ENCODE measurements at regions not wholly inside any gene's neighbourhood (a gene's known extent, or its start where the extent isn't known, plus 50 kb on each side); places are given as distances from the start of the nearest gene placed in this dataset.

DNA sequence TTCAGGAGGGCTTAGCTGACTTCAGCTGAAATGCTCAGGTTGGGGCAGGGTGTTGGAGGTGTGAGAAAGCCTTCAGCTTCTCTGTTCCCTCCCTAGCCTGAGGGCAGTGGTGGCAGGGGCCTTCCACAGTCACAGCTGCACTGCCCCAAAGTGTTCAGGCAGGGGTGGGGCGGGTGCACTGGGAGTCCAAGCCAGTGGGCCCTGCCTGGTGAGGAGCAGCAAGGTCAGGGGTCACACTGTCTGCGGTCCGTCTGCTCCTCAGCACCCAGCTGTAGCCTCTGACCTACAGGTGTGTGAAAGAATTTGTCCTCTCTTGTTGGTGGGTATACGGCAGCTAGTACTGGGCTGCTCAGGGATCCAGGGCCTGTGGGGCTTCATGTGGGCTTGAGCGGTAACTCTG is 490.4 kb upstream of the NCAM2 start:
- in situ Hi-C loops (cut with MboI; ENCODE audit: low sequenced_read_pairs, unreplicated experiment) = no loop called here
- no peak for DNase-seq (ENCODE audit: low spot score)
- TF ChIP-seq, protein P1, sequence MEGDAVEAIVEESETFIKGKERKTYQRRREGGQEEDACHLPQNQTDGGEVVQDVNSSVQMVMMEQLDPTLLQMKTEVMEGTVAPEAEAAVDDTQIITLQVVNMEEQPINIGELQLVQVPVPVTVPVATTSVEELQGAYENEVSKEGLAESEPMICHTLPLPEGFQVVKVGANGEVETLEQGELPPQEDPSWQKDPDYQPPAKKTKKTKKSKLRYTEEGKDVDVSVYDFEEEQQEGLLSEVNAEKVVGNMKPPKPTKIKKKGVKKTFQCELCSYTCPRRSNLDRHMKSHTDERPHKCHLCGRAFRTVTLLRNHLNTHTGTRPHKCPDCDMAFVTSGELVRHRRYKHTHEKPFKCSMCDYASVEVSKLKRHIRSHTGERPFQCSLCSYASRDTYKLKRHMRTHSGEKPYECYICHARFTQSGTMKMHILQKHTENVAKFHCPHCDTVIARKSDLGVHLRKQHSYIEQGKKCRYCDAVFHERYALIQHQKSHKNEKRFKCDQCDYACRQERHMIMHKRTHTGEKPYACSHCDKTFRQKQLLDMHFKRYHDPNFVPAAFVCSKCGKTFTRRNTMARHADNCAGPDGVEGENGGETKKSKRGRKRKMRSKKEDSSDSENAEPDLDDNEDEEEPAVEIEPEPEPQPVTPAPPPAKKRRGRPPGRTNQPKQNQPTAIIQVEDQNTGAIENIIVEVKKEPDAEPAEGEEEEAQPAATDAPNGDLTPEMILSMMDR (IDR thresholded peaks at IDR 0.05; ENCODE audit: borderline replicate concordance, control extremely low read depth, extremely low read depth, insufficient read depth, missing control alignments) = no peak

DNA sequence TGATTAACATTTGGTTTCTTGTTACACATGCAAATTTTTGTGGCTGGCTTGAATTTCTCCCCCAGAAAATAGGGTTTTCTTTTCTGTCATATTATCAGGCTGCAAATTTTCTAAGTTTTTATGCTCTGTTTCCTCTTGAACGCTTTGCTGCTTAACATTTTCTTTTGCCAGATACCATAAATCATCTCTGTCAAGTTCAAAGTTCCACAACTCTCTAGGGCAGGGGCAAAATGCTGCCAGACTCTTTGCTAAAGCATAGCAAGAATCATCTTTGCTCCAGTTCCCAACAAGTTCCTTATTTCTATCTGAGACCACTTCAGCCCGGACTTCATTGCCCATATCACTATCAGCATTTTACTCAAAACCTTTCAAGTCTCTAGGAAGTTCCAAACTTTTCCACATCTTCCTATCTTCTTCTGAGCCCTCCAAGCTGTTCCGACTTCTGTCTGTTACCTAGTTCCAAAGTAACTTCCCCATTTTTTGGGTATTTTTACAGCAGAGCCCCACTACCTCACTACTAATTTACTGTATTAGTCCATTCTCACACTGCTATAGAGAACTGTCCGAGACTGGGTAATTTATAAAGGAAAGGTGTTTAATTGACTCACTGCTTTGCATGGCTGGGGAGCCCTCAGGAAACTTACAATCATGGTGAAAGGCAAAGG is 486.9 kb upstream of the NCAM2 start:
- no peak for DNase-seq (ENCODE audit: low spot score)
- TF ChIP-seq, protein P1 (IDR thresholded peaks at IDR 0.05; ENCODE audit: borderline replicate concordance, control extremely low read depth, extremely low read depth, insufficient read depth, missing control alignments) = no peak
- in situ Hi-C loops (cut with MboI; ENCODE audit: low sequenced_read_pairs, unreplicated experiment) = no loop called here

DNA sequence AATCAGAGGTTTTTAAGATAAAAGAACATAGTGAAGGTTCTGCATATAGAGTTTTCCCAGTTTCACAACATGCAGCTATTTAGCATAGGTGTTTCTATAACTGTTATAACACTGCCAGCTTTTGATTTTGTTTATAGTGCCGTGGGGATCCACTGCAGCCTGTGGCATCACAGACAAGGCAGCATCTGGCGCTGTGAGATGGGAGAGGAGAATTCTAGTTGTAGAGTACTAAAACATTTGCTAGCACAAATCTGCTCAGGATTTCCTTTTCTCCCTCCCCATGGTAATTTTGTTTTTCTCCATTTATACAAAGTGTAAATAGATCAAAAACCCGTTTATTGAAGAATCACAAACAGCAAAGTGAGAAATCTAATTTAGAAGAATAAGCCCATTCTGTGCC is 482.8 kb upstream of the NCAM2 start:
- in situ Hi-C loops (cut with MboI; ENCODE audit: low sequenced_read_pairs, unreplicated experiment) = no loop called here
- no peak for DNase-seq (ENCODE audit: low spot score)

DNA sequence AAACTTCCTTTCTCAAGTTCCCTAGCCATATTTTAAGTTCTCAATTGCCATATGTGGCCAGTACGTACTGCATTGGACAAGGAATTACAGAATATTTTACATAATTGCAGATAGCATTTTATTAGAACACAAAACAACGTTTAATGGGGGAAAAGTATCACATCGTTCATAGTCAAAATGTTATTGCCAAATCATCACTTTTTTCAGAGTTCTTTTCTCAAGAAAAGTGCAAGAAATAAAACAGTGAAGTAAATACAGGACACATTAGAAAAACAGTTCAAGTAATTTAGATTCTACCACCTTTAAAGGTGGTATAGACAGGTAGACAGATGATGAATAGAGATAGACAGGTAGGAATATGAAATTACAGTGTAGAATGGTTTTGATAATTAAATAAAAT is 479.1 kb upstream of the NCAM2 start:
- TF ChIP-seq, protein P1 (IDR thresholded peaks at IDR 0.05; ENCODE audit: borderline replicate concordance, control extremely low read depth, extremely low read depth, insufficient read depth, missing control alignments) = no peak
- no peak for DNase-seq (ENCODE audit: low spot score)
- in situ Hi-C loops (cut with MboI; ENCODE audit: low sequenced_read_pairs, unreplicated experiment) = no loop called here

More for the DNA sequence above, 482.8 kb upstream of the NCAM2 start:
- TF ChIP-seq, protein P1 (IDR thresholded peaks at IDR 0.05; ENCODE audit: borderline replicate concordance, control extremely low read depth, extremely low read depth, insufficient read depth, missing control alignments) = no peak

DNA sequence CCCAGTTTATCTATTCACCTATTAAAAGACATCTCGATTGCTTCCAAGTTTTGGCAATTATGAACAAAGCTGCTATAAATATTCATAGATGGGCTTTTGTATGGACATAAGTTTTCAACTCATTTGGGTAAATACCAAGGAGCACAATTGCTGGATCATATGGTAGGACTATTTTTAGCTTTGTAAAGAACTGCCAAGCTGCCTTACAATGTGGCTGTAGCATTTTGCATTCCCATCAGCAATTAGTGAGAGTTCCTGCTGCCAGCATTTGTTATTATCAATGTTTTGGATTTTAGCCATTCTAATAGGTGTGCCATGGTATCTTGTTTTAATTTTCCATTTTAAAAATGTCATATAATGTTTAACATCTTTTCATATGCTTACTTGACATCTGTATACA is 475.6 kb upstream of the NCAM2 start:
- TF ChIP-seq, protein P1 (IDR thresholded peaks at IDR 0.05; ENCODE audit: borderline replicate concordance, control extremely low read depth, extremely low read depth, insufficient read depth, missing control alignments) = no peak
- no peak for DNase-seq (ENCODE audit: low spot score)
- in situ Hi-C loops (cut with MboI; ENCODE audit: low sequenced_read_pairs, unreplicated experiment) = no loop called here

DNA sequence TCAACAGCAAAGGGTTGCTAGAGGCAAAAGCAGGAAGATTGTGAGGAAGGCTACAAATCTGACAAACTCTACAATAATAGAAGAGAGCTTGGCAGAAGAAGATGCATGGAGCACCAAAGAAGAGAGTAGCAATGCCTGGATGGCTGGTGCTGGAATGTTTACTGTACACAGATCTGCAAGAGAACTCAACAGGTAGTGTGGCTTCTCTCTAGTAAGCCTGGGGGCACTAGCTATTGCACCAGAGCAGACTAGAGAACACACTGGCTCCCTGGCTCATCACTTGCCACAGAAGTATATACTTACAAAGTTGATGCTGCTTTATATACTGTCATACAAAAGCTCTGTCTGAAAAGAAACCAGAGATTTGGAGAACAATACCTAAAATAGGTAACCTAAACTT is 475.0 kb upstream of the NCAM2 start:
- TF ChIP-seq, protein P1 (IDR thresholded peaks at IDR 0.05; ENCODE audit: borderline replicate concordance, control extremely low read depth, extremely low read depth, insufficient read depth, missing control alignments) = no peak
- no peak for DNase-seq (ENCODE audit: low spot score)
- in situ Hi-C loops (cut with MboI; ENCODE audit: low sequenced_read_pairs, unreplicated experiment) = no loop called here
